CD14-positive monocyte (primary cell): ENCODE measurements at regions not wholly inside any gene's neighbourhood (a gene's known extent, or its start where the extent isn't known, plus 50 kb on each side); places are given as distances from the start of the nearest gene placed in this dataset.

ENCODE experiments used
- DNase-seq, 3 donors: peaks; one replicate each; pipeline ENCODE4 v3.0.0-alpha.2; 2011 to 2022
- H2AFZ ChIP-seq: 2 replicates; pipeline ENCODE4 v1.6.0; 2012; ENCODE audit warnings: mild to moderate bottlenecking, low read depth, low read length, inconsistent platforms; ENCODE audit not compliant: insufficient read depth, poor library complexity, severe bottlenecking
- H3K27ac ChIP-seq, 2 donors: 1 replicate in 1 of 2; 2 replicates in 1 of 2; pipeline ENCODE4 v1.5.1; 2012 to 2013; ENCODE audit warnings: low read length in 2 of 2, control low read depth in 1 of 2, inconsistent platforms in 1 of 2, low read depth in 1 of 2, mild to moderate bottlenecking in 1 of 2
- H3K27me3 ChIP-seq, 2 donors: one replicate each; pipeline versions ENCODE4 v1.6.0 to v1.6.1; 2011 to 2013; ENCODE audit warnings: low read length in 2 of 2; ENCODE audit not compliant: control insufficient read depth in 2 of 2, insufficient read depth in 2 of 2
- H3K36me3 ChIP-seq, 2 donors: replicated peaks in 1 of 2; 1 replicate in 1 of 2; 2 replicates in 1 of 2; pipeline versions ENCODE4 v1.5.1 to v1.6.1; 2012 to 2013; ENCODE audit warnings: low read length in 2 of 2, control low read depth in 1 of 2, inconsistent platforms in 1 of 2, mild to moderate bottlenecking in 1 of 2; ENCODE audit not compliant: insufficient read depth in 2 of 2, control insufficient read depth in 1 of 2
- H3K4me1 ChIP-seq, 2 donors: 1 replicate in 1 of 2; 2 replicates in 1 of 2; pipeline versions ENCODE4 v1.5.1 to v1.6.1; 2012 to 2013; ENCODE audit warnings: low read length in 2 of 2, control low read depth in 1 of 2, inconsistent platforms in 1 of 2, mild to moderate bottlenecking in 1 of 2, moderate library complexity in 1 of 2; ENCODE audit not compliant: insufficient read depth in 2 of 2, control insufficient read depth in 1 of 2
- H3K4me2 ChIP-seq: replicated peaks from 2 replicates; pipeline ENCODE3; 2012; ENCODE audit warnings: low read length, moderate library complexity, mild to moderate bottlenecking; ENCODE audit not compliant: poor library complexity, severe bottlenecking; ENCODE audit errors: extremely low read depth
- H3K4me3 ChIP-seq, 3 experiments: fragments of 200-600 bp in 1 of 3; sonication (generic) in 1 of 3; replicated peaks in 1 of 3; 1 replicate in 2 of 3; 2 replicates in 1 of 3; pipeline ENCODE4 v1.5.1; 2011 to 2013; ENCODE audit warnings: low read length in 3 of 3, mild to moderate bottlenecking in 3 of 3, control low read depth in 2 of 3, low read depth in 2 of 3, inconsistent platforms in 1 of 3, moderate library complexity in 1 of 3
- H3K79me2 ChIP-seq: 2 replicates; pipeline ENCODE4 v1.6.0; 2012; ENCODE audit warnings: mild to moderate bottlenecking, control low read depth, inconsistent platforms, low read length, moderate library complexity; ENCODE audit not compliant: insufficient read depth
- H3K9ac ChIP-seq: 2 replicates; pipeline ENCODE4 v1.6.0; 2017; ENCODE audit warnings: low read length, mild to moderate bottlenecking; ENCODE audit not compliant: insufficient read depth, poor library complexity, severe bottlenecking
- H3K9me3 ChIP-seq, 2 donors: replicated peaks in 1 of 2; 1 replicate in 1 of 2; 2 replicates in 1 of 2; pipeline versions ENCODE4 v1.5.1 to v1.6.1; 2012 to 2013; ENCODE audit warnings: low read length in 2 of 2, control low read depth in 1 of 2; ENCODE audit not compliant: control insufficient read depth in 1 of 2, insufficient read depth in 1 of 2
- H4K20me1 ChIP-seq: 2 replicates; pipeline ENCODE4 v1.6.0; 2012; ENCODE audit warnings: mild to moderate bottlenecking, low read length, control low read depth, moderate library complexity; ENCODE audit not compliant: insufficient read depth
- H3K27ac Mint-ChIP-seq, 7 donors: one replicate each; pipeline ENCODE4 v1.8.0; 2020; ENCODE audit warnings: mild to moderate bottlenecking in 7 of 7, mixed read lengths in 7 of 7, moderate library complexity in 6 of 7, inconsistent platforms in 2 of 7
- H3K27me3 Mint-ChIP-seq, 3 donors: one replicate each; pipeline ENCODE4 v1.8.0; 2021 to 2022; ENCODE audit warnings: low read depth in 3 of 3, mild to moderate bottlenecking in 3 of 3, mixed read lengths in 3 of 3, moderate library complexity in 3 of 3, inconsistent platforms in 1 of 3
- H3K36me3 Mint-ChIP-seq, 2 donors: one replicate each; pipeline ENCODE4 v1.8.0; 2020; ENCODE audit warnings: mixed read lengths in 2 of 2, inconsistent platforms in 1 of 2, mild to moderate bottlenecking in 1 of 2
- H3K4me1 Mint-ChIP-seq: one replicate; pipeline ENCODE4 v1.8.0; 2020; ENCODE audit warnings: mild to moderate bottlenecking, mixed read lengths
- H3K4me3 Mint-ChIP-seq, 2 donors: one replicate each; pipeline ENCODE4 v1.8.0; 2020; ENCODE audit warnings: mild to moderate bottlenecking in 2 of 2, mixed read lengths in 2 of 2, moderate library complexity in 1 of 2
- H3K9me3 Mint-ChIP-seq, 7 donors: one replicate each; pipeline ENCODE4 v1.8.0; 2020 to 2022; ENCODE audit warnings: mixed read lengths in 7 of 7, mild to moderate bottlenecking in 6 of 7, moderate library complexity in 6 of 7, inconsistent platforms in 2 of 7
- WGBS: methylation state at CpG from one replicate; pipeline ENCODE4 v1.1.5; 2013; ENCODE audit warnings: missing lambda C conversion rate; ENCODE audit not compliant: insufficient coverage; 5-methylcytosine and 5-hydroxymethylcytosine counted together
- intact Hi-C, 2 donors: fragments of 100-400 bp; cut with micrococcal nuclease; formaldehyde crosslinking; loops; one replicate each; pipeline versions ENCODE4 v1.15.0 to v1.15.1; 2023
- TF ChIP-seq, protein P1 (sequence below): fragments of 200-600 bp; IDR thresholded peaks from one replicate; pipeline ENCODE4 v1.8.0; 2022; ENCODE audit warnings: antibody characterized with exemption, mild to moderate bottlenecking

DNA sequence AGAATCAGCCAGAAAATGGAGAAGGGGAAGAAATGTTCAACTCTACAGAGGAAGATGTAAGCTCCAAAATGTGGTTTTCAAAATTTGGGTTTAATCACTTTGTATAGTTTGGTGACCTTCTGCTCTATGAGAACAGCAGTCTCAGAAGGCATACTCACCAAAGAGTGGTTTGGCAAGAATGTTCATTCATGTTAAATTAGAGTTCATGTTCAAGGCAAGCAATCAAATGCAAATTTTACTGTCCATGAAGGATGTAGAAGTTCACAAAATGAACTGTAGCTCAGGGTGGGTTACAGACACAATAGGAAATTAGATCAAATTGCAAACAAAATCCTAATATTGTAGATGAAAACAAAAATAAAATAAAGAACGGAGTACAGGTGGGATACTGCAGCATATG is 606.7 kb upstream of the PCDH20 start:
- WGBS, result no CpG with 5 or more reads among the region's 1 CpG
- H3K9me3 ChIP-seq, result no peaks in the 10 kb centered on the region
- peaks cover 0 to 2% (median 0%) of the 10 kb centered on the region in 7 donors for H3K9me3 Mint-ChIP-seq
- H3K36me3 ChIP-seq, result no peaks in the 10 kb centered on the region
- no peak for DNase-seq
- TF ChIP-seq, protein P1, sequence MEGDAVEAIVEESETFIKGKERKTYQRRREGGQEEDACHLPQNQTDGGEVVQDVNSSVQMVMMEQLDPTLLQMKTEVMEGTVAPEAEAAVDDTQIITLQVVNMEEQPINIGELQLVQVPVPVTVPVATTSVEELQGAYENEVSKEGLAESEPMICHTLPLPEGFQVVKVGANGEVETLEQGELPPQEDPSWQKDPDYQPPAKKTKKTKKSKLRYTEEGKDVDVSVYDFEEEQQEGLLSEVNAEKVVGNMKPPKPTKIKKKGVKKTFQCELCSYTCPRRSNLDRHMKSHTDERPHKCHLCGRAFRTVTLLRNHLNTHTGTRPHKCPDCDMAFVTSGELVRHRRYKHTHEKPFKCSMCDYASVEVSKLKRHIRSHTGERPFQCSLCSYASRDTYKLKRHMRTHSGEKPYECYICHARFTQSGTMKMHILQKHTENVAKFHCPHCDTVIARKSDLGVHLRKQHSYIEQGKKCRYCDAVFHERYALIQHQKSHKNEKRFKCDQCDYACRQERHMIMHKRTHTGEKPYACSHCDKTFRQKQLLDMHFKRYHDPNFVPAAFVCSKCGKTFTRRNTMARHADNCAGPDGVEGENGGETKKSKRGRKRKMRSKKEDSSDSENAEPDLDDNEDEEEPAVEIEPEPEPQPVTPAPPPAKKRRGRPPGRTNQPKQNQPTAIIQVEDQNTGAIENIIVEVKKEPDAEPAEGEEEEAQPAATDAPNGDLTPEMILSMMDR, result no peak
- no peak overlapping the region for H3K27ac ChIP-seq
- H3K4me1 ChIP-seq, result no peaks in the 10 kb centered on the region
- H3K27me3 Mint-ChIP-seq, result peaks cover 0 to 3% (median 1%) of the 10 kb centered on the region in 3 donors
- H3K27me3 ChIP-seq, result no peaks in the 10 kb centered on the region
- H3K36me3 Mint-ChIP-seq, result no peaks in the 10 kb centered on the region
- no peaks in the 10 kb centered on the region for H3K79me2 ChIP-seq
- no peak overlapping the region for H3K27ac Mint-ChIP-seq
- no peak overlapping the region for H3K9ac ChIP-seq
- no peaks in the 10 kb centered on the region for H3K4me1 Mint-ChIP-seq
- no peak overlapping the region for H3K4me3 ChIP-seq
- no peaks in the 10 kb centered on the region for H4K20me1 ChIP-seq
- no peak overlapping the region for H3K4me3 Mint-ChIP-seq
- no peak overlapping the region for H3K4me2 ChIP-seq
- intact Hi-C loops, result no loop called here
- no peak overlapping the region for H2AFZ ChIP-seq

DNA sequence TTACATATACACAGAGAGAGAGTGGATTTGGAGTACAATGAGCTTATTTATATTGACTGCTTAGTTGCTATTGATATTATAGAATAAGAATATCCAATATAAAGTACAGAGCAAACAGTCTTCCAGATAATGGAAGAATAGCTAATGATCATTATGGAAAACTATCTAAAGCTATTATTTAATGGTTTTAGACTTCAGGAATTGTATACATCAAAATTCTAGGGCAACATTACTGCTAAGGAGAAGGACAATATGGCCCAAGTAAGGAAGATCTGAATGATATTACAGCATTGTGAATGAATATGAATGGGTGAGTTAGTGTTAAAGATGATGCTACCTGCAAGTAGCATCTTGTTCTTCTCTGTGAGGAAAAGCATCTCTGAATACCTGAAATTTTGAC is 604.2 kb upstream of the PCDH20 start:
- Histone ChIP-seq H2AFZ (no peak overlapping the region), H3K4me3 (no peak overlapping the region), H4K20me1 (no peaks in the 10 kb centered on the region), H3K9me3 (no peaks in the 10 kb centered on the region), H3K4me2 (no peak overlapping the region), H3K79me2 (no peaks in the 10 kb centered on the region), H3K27me3 (no peaks in the 10 kb centered on the region), H3K4me1 (no peaks in the 10 kb centered on the region), H3K27ac (no peak overlapping the region), H3K9ac (no peak overlapping the region), H3K36me3 (no peaks in the 10 kb centered on the region)
- peaks cover 0 to 2% (median 0%) of the 10 kb centered on the region in 7 donors for H3K9me3 Mint-ChIP-seq
- no peak overlapping the region for H3K4me3 Mint-ChIP-seq
- no peak for DNase-seq
- H3K27me3 Mint-ChIP-seq, result peaks cover 0 to 3% (median 1%) of the 10 kb centered on the region in 3 donors
- no peak overlapping the region for H3K27ac Mint-ChIP-seq
- intact Hi-C loops, result no loop called here
- TF ChIP-seq, protein P1, result no peak
- H3K4me1 Mint-ChIP-seq, result no peaks in the 10 kb centered on the region
- no peaks in the 10 kb centered on the region for H3K36me3 Mint-ChIP-seq
